ENCODE measurements at regions not wholly inside any gene's neighbourhood (a gene's known extent, or its start where the extent isn't known, plus 50 kb on each side); places are given as distances from the start of the nearest gene placed in this dataset.

GRCh38 chr15:31557899-31558298 is 231.3 kb downstream of the KLF13 start:
- no peak for DNase-seq

GRCh38 chr15:31558840-31559239 is 232.2 kb downstream of the KLF13 start:
- no peak for DNase-seq

- no peak for DNase-seq
Observed at GRCh38 chr15:31559786-31560185, 233.2 kb downstream of the KLF13 start.

DNA sequence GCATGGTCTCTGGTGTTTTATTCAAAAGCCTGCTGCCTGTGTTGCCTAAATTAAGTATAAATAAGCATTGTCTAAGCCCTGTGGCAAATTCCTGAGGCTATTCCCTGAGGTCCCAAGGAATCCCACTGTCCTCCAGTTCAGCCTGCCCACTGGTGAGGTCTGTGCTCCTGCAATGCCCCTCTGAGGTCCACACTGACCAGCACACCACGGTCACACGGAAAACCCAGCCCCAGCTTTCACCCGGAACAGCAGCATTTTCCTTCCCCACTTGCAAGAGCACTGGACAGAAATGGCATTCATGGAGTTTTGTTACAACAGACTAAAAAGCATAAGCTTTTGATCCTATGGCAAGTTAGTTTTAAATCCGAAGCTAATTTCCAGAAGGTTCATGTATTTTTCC is 234.0 kb downstream of the KLF13 start:
- DNase-seq: no peak

- no peak for DNase-seq
Observed at GRCh38 chr15:31561156-31561555, 234.5 kb downstream of the KLF13 start.

DNA sequence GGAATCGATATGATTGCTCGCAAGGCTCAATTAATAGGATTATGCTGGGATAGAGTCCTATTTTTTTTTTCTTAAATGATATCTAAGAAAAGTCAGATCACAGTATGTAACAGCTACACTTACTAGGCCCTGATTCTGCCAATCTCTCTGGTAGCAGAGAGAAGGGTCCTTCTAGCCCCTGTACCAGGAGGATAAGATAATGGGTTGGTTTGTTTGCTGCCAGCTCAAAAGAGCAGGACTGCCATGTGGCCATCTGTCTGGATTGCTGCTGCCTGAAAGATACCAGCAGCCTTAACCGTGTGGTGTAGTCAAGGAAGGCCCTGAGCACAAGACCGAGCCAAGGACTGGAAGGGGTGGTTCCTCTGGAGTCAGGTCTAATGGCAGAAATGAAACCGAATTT is 236.4 kb downstream of the KLF13 start:
- DNase-seq: no peak

DNA sequence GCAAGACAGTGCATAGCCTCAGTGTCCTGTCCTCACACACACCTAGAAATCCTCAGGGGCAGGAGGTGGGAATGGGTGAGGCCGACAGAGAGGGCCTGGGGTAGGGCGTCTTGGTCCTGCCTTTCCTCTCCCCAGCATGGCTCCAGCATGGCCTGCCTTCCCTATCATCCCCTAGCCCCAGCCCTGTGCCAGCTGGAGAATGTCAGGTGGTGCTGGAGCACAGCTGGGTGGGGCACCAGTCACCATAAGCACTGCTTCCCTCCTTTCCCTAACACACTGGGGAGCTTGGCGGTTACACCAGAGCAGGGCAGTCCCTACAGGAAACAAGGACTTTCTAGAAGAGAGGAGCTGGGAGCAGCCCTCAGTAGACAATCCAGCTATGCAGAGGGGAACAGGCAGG is 236.8 kb downstream of the KLF13 start:
- DNase-seq: no peak

DNA sequence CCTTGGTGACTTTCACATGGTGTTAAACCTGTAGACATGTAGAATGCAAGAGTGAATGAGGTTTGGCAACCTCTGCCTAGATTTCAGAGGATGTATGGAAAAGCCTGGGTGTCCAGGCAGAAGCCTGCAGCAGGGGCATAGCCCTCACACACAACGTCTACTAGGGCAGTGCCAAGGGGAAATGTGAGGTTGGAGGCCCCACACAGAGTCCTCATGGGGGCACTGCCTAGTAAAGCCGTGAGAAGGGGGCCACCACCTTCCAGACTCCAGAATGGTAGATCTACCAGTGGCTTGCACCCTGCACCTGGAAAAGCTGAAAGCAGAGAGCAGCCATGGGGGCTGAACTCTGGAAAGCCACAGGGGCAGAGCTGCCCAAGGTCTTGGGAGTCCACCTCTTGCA is 241.2 kb downstream of the KLF13 start:
- DNase-seq: no peak

DNA sequence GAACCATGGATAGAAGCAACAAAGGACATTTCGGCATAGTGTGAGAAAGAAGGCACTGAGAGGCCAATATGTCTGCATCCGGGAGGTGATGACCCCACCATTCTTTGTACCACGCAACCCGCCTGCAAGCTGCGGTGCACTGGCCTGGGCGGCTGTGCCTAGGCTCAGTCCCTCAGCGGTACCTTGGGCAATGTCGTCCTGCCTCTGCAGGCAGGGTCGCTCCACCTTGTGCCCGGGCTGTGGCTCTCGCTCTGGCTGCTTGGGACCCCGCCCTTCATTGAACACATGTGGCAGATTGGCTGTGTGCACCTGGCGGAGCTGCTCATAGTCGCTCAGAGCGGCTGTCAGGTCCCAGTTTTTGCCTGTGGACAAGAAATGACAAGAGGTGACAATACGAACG is 243.2 kb downstream of the KLF13 start:
- DNase-seq: no peak

- DNase-seq: no peak
Observed at GRCh38 chr15:31570591-31570990, 244.0 kb downstream of the KLF13 start.

DNA sequence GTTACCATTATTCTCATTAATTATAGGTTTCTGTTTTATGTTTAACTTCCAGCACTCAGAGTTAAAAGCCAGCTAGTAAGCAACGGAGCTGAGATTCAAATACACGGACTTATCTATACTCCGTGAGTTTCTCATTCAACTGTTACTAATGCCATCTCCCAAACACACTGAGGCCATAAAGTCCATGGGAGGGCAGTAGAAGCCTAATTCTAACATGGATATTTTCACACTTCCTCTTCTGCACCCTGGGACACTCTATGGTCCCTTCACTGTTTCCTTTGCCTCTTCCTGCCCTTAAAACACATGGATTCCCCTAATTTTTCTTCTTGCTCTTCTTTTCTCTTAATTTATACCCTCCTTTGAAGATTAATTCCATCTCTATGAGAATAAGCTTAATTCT is 245.0 kb downstream of the KLF13 start:
- no peak for DNase-seq

- DNase-seq: no peak
Observed at GRCh38 chr15:31573759-31574158, 247.1 kb downstream of the KLF13 start.

- no peak for DNase-seq
Observed at GRCh38 chr15:31574766-31575165, 248.1 kb downstream of the KLF13 start.

- no peak for DNase-seq
Observed at GRCh38 chr15:31577108-31577507, 250.5 kb downstream of the KLF13 start.

- DNase-seq: no peak
Observed at GRCh38 chr15:31579282-31579681, 252.6 kb downstream of the KLF13 start.

GRCh38 chr15:31579976-31580375 is 253.3 kb downstream of the KLF13 start:
- no peak for DNase-seq

GRCh38 chr15:31584195-31584594 is 257.6 kb downstream of the KLF13 start:
- DNase-seq: no peak

- DNase-seq: no peak
Observed at GRCh38 chr15:31585240-31585639, 258.6 kb downstream of the KLF13 start.

- no peak for DNase-seq
Observed at GRCh38 chr15:31586841-31587240, 260.2 kb downstream of the KLF13 start.

GRCh38 chr15:31587583-31587982 is 260.9 kb downstream of the KLF13 start:
- DNase-seq: no peak

DNA sequence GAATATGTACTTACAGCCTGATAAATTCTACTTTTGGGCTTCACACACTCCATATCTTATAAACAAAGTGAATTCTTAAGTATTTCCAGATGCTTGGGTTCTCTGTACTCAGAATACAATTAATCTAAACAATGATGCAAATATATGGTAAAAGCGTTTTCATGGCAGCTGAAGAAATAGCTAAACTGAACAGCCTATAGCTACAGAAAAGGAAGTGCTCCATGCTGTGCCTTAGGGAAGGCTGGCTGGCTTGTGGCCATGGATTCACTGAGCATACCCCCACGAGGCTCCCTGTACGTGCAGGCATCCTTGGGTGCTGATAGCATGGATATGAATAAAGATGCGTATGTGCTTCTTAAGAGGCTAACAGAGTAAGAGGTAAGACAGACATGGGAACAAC is 264.0 kb downstream of the KLF13 start:
- DNase-seq: no peak

DNA sequence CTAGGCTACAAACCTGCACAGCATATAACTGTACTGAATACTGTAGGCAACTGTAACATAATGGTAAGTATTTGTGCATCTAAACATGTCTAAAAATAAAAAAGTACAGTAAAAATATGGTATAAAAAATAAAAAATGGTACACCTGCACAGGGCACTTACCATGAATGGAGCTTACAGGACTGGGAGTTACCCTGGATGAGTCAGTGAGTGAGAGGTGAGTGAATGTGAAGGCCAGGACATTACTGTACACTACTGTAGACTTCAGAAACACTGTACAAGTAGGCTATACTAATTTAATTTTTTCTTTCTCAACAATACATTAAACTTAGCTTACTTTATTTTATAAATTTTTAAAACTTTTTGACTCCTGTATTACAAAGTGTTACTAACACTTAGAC is 265.3 kb downstream of the KLF13 start:
- no peak for DNase-seq

- no peak for DNase-seq
Observed at GRCh38 chr15:31597466-31597865, 270.8 kb downstream of the KLF13 start.

DNA sequence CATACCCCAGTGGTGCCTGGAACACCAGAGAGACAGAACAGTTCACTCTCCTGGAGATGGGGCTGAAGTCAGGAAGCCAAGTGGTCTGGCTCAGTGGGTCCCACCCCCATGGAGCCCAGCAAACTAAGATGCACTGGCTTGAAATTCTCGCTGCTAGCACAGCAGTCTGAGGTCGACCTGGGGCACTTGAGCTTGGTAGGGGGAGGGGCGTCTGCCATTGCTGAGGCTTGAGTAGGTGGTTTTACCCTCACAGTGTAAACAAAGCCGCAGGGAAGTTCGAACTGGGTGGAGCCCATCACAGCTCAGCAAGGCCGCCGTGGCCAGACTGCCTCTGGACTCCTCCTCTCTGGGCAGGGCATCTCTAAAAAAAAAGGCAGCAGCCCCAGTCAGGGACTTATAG is 272.0 kb downstream of the KLF13 start:
- no peak for DNase-seq

DNA sequence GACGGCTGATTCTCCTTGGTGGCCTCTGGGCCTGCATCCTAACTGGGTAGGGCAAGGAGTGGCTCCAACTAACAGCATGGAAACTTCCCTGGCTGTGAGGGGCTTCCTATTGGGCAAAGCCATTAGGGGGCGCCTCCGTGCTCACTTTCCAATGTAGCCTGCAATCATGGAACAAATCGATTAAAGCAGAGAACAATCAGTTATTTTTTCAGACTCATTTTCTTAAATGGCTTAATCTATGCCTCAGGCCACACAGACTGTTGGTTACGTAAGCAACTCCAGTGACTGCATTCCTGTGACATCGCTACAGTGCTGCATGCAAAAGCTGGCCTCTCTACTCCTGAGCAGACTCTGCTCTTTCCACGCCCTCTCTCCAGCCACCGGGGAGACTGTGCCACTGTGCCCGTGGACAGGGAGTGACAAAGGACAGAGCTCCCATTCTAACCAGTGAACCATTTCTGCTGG is 278.9 kb downstream of the KLF13 start:
- DNase-seq: no peak

GRCh38 chr15:31606194-31606669 is 279.6 kb downstream of the KLF13 start:
- DNase-seq: no peak
